Left renal pelvis (tissue), 4 donors: ENCODE measurements at regions not wholly inside any gene's neighbourhood (a gene's known extent, or its start where the extent isn't known, plus 50 kb on each side); places are given as distances from the start of the nearest gene placed in this dataset.

Experiments
- DNase-seq, 4 donors: peaks; one replicate each; pipeline ENCODE4 v3.0.0-alpha.2; 2013; ENCODE audit warnings: low read depth in 4 of 4, low spot score in 3 of 4

- no peak for DNase-seq
These were observed 70.4 kb upstream of the COL3A1 start for GRCh38 chr2:188903740-188904139.

- DNase-seq: no peak
These were observed 65.1 kb upstream of the COL3A1 start for GRCh38 chr2:188909036-188909435.

GRCh38 chr2:188916736-188917135, 57.4 kb upstream of the COL3A1 start:
- no peak for DNase-seq

- no peak for DNase-seq
These were observed 56.5 kb upstream of the COL3A1 start for GRCh38 chr2:188917632-188918031.

GRCh38 chr2:188919824-188920223, 54.3 kb upstream of the COL3A1 start:
- no peak for DNase-seq

GRCh38 chr2:188922191-188922590, 52.0 kb upstream of the COL3A1 start:
- no peak for DNase-seq
